ENCODE measurements at regions not wholly inside any gene's neighbourhood (a gene's known extent, or its start where the extent isn't known, plus 50 kb on each side); places are given as distances from the start of the nearest gene placed in this dataset.
"Not testable (repeated sequence)": the region's sequence is repeated elsewhere in the genome, so short reads cannot be mapped to it uniquely, and the experiment has no call there.

GRCh38 chr18:42378854-42379253 lies 423.8 kb downstream of the PIK3C3 start:
- not testable (repeated sequence) for DNase-seq (ENCODE audit: extremely low read depth in 1 of 2, low read depth in 1 of 2)

GRCh38 chr18:42381236-42381635 lies 426.2 kb downstream of the PIK3C3 start:
- DNase-seq (ENCODE audit: extremely low read depth in 1 of 2, low read depth in 1 of 2) = not testable (repeated sequence)

GRCh38 chr18:42392416-42392815 lies 437.4 kb downstream of the PIK3C3 start:
- DNase-seq (ENCODE audit: extremely low read depth in 1 of 2, low read depth in 1 of 2) = no peak

- no peak for DNase-seq (ENCODE audit: extremely low read depth in 1 of 2, low read depth in 1 of 2)
Observed at GRCh38 chr18:42392926-42393325, 437.9 kb downstream of the PIK3C3 start.

GRCh38 chr18:42394238-42394637 lies 439.2 kb downstream of the PIK3C3 start:
- no peak for DNase-seq (ENCODE audit: extremely low read depth in 1 of 2, low read depth in 1 of 2)

- no peak for DNase-seq (ENCODE audit: extremely low read depth in 1 of 2, low read depth in 1 of 2)
Observed at GRCh38 chr18:42401131-42401673, 446.2 kb downstream of the PIK3C3 start.

- no peak for DNase-seq (ENCODE audit: extremely low read depth in 1 of 2, low read depth in 1 of 2)
Observed at GRCh38 chr18:42404151-42404550, 449.1 kb downstream of the PIK3C3 start.

- no peak for DNase-seq (ENCODE audit: extremely low read depth in 1 of 2, low read depth in 1 of 2)
Observed at GRCh38 chr18:42409005-42409404, 454.0 kb downstream of the PIK3C3 start.

- no peak for DNase-seq (ENCODE audit: extremely low read depth in 1 of 2, low read depth in 1 of 2)
Observed at GRCh38 chr18:42412281-42412680, 457.2 kb downstream of the PIK3C3 start.

- no peak for DNase-seq (ENCODE audit: extremely low read depth in 1 of 2, low read depth in 1 of 2)
Observed at GRCh38 chr18:42412896-42413295, 457.9 kb downstream of the PIK3C3 start.

GRCh38 chr18:42413870-42414269 lies 458.8 kb downstream of the PIK3C3 start:
- no peak for DNase-seq (ENCODE audit: extremely low read depth in 1 of 2, low read depth in 1 of 2)

GRCh38 chr18:42414756-42415454 lies 459.9 kb downstream of the PIK3C3 start:
- no peak for DNase-seq (ENCODE audit: extremely low read depth in 1 of 2, low read depth in 1 of 2)

- no peak for DNase-seq (ENCODE audit: extremely low read depth in 1 of 2, low read depth in 1 of 2)
Observed at GRCh38 chr18:42417189-42417588, 462.2 kb downstream of the PIK3C3 start.

GRCh38 chr18:42418121-42418520 lies 463.1 kb downstream of the PIK3C3 start:
- no peak for DNase-seq (ENCODE audit: extremely low read depth in 1 of 2, low read depth in 1 of 2)

- DNase-seq (ENCODE audit: extremely low read depth in 1 of 2, low read depth in 1 of 2) = no peak
Observed at GRCh38 chr18:42425025-42425424, 470.0 kb downstream of the PIK3C3 start.

GRCh38 chr18:42426496-42427015 lies 471.5 kb downstream of the PIK3C3 start:
- DNase-seq (ENCODE audit: extremely low read depth in 1 of 2, low read depth in 1 of 2) = no peak

- no peak for DNase-seq (ENCODE audit: extremely low read depth in 1 of 2, low read depth in 1 of 2)
Observed at GRCh38 chr18:42429196-42429595, 474.2 kb downstream of the PIK3C3 start.

- no peak for DNase-seq (ENCODE audit: extremely low read depth in 1 of 2, low read depth in 1 of 2)
Observed at GRCh38 chr18:42436222-42436765, 481.3 kb downstream of the PIK3C3 start.

GRCh38 chr18:42437001-42437400 lies 482.0 kb downstream of the PIK3C3 start:
- DNase-seq (ENCODE audit: extremely low read depth in 1 of 2, low read depth in 1 of 2) = no peak

- no peak for DNase-seq (ENCODE audit: extremely low read depth in 1 of 2, low read depth in 1 of 2)
Observed at GRCh38 chr18:42437646-42438045, 482.6 kb downstream of the PIK3C3 start.

GRCh38 chr18:42442656-42443055 lies 487.6 kb downstream of the PIK3C3 start:
- no peak for DNase-seq (ENCODE audit: extremely low read depth in 1 of 2, low read depth in 1 of 2)

- no peak for DNase-seq (ENCODE audit: extremely low read depth in 1 of 2, low read depth in 1 of 2)
Observed at GRCh38 chr18:42444349-42444748, 489.3 kb downstream of the PIK3C3 start.
